Epithelial cell of prostate (primary cell): ENCODE measurements at regions not wholly inside any gene's neighbourhood (a gene's known extent, or its start where the extent isn't known, plus 50 kb on each side); places are given as distances from the start of the nearest gene placed in this dataset.

Experiments used
- DNase-seq: peaks from one replicate; pipeline ENCODE4 v3.0.0-alpha.2; 2011; ENCODE audit warnings: low read depth, low spot score
- H3K27ac ChIP-seq: fragments of 450-650 bp; 2 replicates; pipeline ENCODE4 v1.5.1; 2017; ENCODE audit warnings: mild to moderate bottlenecking

GRCh38 chr6:82017773-82018172 is 229.8 kb downstream of the IBTK start:
- no peak for DNase-seq
- no peak overlapping the region for H3K27ac ChIP-seq

- no peak for DNase-seq
- peak overlapping the region; percentile 7 for H3K27ac ChIP-seq
Measured at GRCh38 chr6:82017288-82017687, 230.3 kb downstream of the IBTK start.

- DNase-seq = no peak
- peak overlapping the region; percentile 31 for H3K27ac ChIP-seq
Measured at GRCh38 chr6:82015526-82015925, 232.0 kb downstream of the IBTK start.

GRCh38 chr6:82015043-82015442 is 232.5 kb downstream of the IBTK start:
- DNase-seq = no peak
- peak overlapping the region; percentile 31 for H3K27ac ChIP-seq

- H3K27ac ChIP-seq = peak overlapping the region; percentile 31
- no peak for DNase-seq
Measured at GRCh38 chr6:82013561-82014530, 233.7 kb downstream of the IBTK start.

GRCh38 chr6:82006027-82006738 is 241.4 kb downstream of the IBTK start:
- DNase-seq = no peak
- no peak overlapping the region for H3K27ac ChIP-seq

GRCh38 chr6:82000551-82000950 is 247.0 kb downstream of the IBTK start:
- DNase-seq = no peak
- peak overlapping the region; percentile 96 for H3K27ac ChIP-seq

GRCh38 chr6:81999826-82000225 is 247.3 kb upstream of the TENT5A start:
- H3K27ac ChIP-seq = peak overlapping the region; percentile 96
- no peak for DNase-seq

- no peak for DNase-seq
- H3K27ac ChIP-seq = peak overlapping the region; percentile 96
Measured at GRCh38 chr6:81999270-81999669, 246.8 kb upstream of the TENT5A start.

- peak overlapping the region; percentile 96 for H3K27ac ChIP-seq
- no peak for DNase-seq
Measured at GRCh38 chr6:81998432-81998831, 246.0 kb upstream of the TENT5A start.

GRCh38 chr6:81997090-81997926 is 244.8 kb upstream of the TENT5A start:
- peak overlapping the region; percentile 96 for H3K27ac ChIP-seq
- no peak for DNase-seq

GRCh38 chr6:81996414-81996813 is 243.9 kb upstream of the TENT5A start:
- no peak for DNase-seq
- H3K27ac ChIP-seq = peak overlapping the region; percentile 96

GRCh38 chr6:81995548-81996289 is 243.2 kb upstream of the TENT5A start:
- DNase-seq = no peak

GRCh38 chr6:81988871-81989270 is 236.4 kb upstream of the TENT5A start:
- no peak overlapping the region for H3K27ac ChIP-seq
- DNase-seq = no peak

More at GRCh38 chr6:81995548-81996289, 243.2 kb upstream of the TENT5A start:
- peak overlapping the region; percentile 96 for H3K27ac ChIP-seq

GRCh38 chr6:81988446-81988845 is 236.0 kb upstream of the TENT5A start:
- H3K27ac ChIP-seq = no peak overlapping the region
- DNase-seq = no peak

- no peak for DNase-seq
- no peak overlapping the region for H3K27ac ChIP-seq
Measured at GRCh38 chr6:81987293-81987692, 234.8 kb upstream of the TENT5A start.

- no peak for DNase-seq
- no peak overlapping the region for H3K27ac ChIP-seq
Measured at GRCh38 chr6:81985191-81985590, 232.7 kb upstream of the TENT5A start.

- no peak for DNase-seq
- H3K27ac ChIP-seq = no peak overlapping the region
Measured at GRCh38 chr6:81984599-81984998, 232.1 kb upstream of the TENT5A start.

GRCh38 chr6:81981812-81982211 is 229.3 kb upstream of the TENT5A start:
- no peak for DNase-seq
- peak overlapping the region; percentile 42 for H3K27ac ChIP-seq

- no peak overlapping the region for H3K27ac ChIP-seq
- no peak for DNase-seq
Measured at GRCh38 chr6:81979767-81980166, 227.3 kb upstream of the TENT5A start.
